Right ventricle myocardium inferior (tissue), 1 donor: ENCODE measurements at regions not wholly inside any gene's neighbourhood (a gene's known extent, or its start where the extent isn't known, plus 50 kb on each side); places are given as distances from the start of the nearest gene placed in this dataset.
"Not testable (repeated sequence)": the region's sequence is repeated elsewhere in the genome, so short reads cannot be mapped to it uniquely, and the experiment has no call there.

Source experiments
- ATAC-seq: fragments of 200-7000 bp; cut with Tn5 transposase; one replicate; pipeline ENCODE4 v1.9.1; 2020; ENCODE audit warnings: mild to moderate bottlenecking, moderate library complexity
- DNase-seq: peaks from one replicate; pipeline ENCODE4 v3.0.0; 2021; ENCODE audit errors: missing footprints
- intact Hi-C: fragments of 100-400 bp; cut with DNase I; formaldehyde crosslinking; loops from one replicate; pipeline ENCODE4 v1.11.0; 2022
- donor health status: DM: no; HTN: yes; CAD: no; lungs with severe emphysema.

GRCh38 chrX:76774912-76775311, 347.4 kb downstream of the MAGEE1 start:
- intact Hi-C loops = not testable (repeated sequence)

DNA sequence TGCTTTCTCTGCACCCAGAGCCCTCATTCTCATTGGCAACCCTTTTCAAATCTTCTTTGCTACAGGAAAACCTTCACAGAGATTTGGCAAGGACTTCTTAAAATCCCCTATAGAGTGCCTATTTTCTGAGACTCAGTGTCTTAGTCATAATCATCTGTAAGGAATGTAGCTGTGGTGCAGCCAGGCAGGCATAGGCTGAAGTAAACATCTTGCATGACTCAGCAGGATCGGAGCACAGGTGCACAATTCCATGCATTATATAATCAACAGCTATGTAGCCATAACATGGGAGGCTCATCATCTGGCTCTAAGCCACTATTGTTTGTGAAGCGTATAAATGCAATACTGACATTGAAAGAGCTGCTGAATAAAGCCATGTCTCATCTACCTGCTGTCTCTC, 368.8 kb downstream of the MAGEE1 start:
- ATAC-seq (no peak), DNase-seq (no peak)
- intact Hi-C loops = no loop called here

More at GRCh38 chrX:76774912-76775311, 347.4 kb downstream of the MAGEE1 start:
- DNase-seq, ATAC-seq: not testable (repeated sequence)

- ATAC-seq = no peak
- intact Hi-C loops = no loop called here
- DNase-seq = no peak
These were observed 375.2 kb downstream of the MAGEE1 start for GRCh38 chrX:76802708-76803107.

GRCh38 chrX:76815754-76816153, 388.2 kb downstream of the MAGEE1 start:
- ATAC-seq = no peak
- intact Hi-C loops = no loop called here
- DNase-seq = no peak

- intact Hi-C loops, DNase-seq, ATAC-seq: not testable (repeated sequence)
These were observed 389.8 kb downstream of the MAGEE1 start for GRCh38 chrX:76817279-76817678.

GRCh38 chrX:76821276-76821675, 393.8 kb downstream of the MAGEE1 start:
- ATAC-seq = no peak
- DNase-seq = no peak
- intact Hi-C loops = no loop called here

DNA sequence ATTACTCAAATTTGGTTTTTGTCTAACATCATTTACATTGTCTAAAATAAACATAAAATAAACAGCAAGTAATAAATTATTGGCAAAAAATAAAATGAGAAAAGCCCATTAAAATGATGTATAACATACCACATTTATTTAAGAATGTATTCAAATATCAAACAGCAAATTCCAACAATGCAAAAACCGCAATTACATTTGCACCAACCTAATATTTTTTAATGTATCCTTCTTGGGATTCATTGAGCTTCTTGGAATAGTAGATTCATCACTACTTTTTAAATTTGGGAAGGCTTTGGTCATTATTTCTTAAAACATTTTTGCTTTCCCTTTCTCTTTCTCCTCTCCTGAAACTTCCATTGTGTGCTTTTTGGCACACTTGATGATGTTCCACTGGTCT, 400.2 kb downstream of the MAGEE1 start:
- DNase-seq (no peak), ATAC-seq (no peak)
- intact Hi-C loops = no loop called here

GRCh38 chrX:76840902-76841301, 413.4 kb downstream of the MAGEE1 start:
- intact Hi-C loops, ATAC-seq, DNase-seq: not testable (repeated sequence)

DNA sequence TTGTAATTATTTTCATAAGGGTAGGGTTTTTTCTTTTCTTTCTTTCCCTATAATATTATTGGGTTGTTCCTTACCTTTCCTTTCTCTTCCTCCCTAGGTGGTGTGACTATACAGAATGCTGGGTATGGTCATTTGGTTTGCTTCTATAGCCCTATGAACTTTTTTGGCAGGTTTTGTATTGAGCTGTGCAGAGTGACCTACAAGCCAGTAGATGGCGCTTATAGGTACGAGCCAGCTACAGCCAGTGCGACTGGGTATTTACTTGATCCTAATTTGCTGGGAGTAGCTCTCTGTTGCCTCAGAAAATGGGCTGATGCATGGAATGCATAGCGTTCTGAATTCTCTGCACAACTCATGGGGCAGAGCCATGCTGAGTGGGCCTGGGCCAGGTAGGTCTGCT, 423.3 kb downstream of the MAGEE1 start:
- ATAC-seq = no peak
- no peak for DNase-seq
- intact Hi-C loops = no loop called here

GRCh38 chrX:76862509-76862908, 435.0 kb downstream of the MAGEE1 start:
- no peak for DNase-seq
- intact Hi-C loops = no loop called here
- no peak for ATAC-seq

- intact Hi-C loops = no loop called here
- ATAC-seq = no peak
- no peak for DNase-seq
These were observed 466.4 kb downstream of the MAGEE1 start for GRCh38 chrX:76893930-76894329.

DNA sequence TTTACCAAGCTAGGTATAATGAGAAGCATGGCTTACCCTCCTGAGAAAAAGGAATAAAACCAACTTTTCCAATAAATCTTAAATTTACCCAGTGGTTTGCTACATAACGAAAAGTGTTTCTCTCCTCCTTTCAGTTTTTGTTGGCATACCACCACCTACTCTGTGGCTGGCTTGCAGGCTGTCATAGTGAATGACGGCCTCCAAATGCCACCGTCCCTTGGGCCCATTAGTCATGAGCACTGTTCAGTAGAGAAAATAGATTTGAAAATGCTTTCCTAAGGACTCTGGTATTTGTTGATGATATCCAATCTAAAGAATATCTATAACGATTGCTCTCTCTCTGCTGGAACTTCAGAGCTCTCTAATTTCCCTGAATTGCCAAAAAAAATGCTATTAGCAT, 488.3 kb downstream of the MAGEE1 start:
- DNase-seq (no peak), ATAC-seq (no peak)
- intact Hi-C loops = no loop called here

GRCh38 chrX:76918033-76918432, 490.5 kb downstream of the MAGEE1 start:
- DNase-seq (no peak), ATAC-seq (no peak)
- intact Hi-C loops = no loop called here

DNA sequence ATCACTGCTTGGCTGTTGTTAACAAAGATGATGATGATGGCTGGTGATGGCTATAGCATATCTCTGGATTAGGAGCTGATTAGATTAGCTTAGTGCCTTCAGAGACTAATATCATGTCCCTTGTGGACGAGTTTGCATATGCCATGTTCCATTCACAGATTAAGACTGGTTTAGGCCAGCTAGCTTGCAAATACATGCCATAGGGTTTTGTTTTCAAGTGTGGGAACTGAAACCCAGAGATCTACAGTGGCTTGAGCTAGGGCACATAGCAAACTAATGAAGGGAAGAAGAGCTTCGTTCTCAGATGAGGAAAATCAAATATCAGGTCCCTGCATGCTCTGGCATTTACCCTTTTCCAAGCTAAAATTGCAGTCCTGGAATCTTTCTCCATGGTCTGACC, 492.3 kb downstream of the MAGEE1 start:
- DNase-seq (no peak), ATAC-seq (no peak)
- intact Hi-C loops = no loop called here

DNA sequence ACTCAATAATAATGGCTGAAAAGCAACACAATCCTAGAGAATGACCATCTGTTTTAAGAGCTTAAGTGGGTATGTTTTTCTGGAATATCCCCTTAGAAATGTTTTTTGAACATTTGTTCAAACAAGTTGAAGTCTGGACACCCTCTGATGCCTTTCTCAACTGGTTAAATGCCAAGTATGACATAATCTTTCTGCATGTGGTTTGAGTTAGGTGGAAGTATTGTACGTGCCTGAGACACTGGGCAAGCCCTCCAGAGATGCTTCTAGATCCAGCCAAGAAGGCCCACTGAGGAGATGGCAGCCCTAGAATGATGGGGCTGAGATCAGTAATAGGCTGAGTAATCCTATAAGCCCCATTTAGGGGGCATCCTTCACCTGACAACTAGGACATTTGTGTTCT, 493.1 kb downstream of the MAGEE1 start:
- intact Hi-C loops = no loop called here
- ATAC-seq (no peak), DNase-seq (no peak)

DNA sequence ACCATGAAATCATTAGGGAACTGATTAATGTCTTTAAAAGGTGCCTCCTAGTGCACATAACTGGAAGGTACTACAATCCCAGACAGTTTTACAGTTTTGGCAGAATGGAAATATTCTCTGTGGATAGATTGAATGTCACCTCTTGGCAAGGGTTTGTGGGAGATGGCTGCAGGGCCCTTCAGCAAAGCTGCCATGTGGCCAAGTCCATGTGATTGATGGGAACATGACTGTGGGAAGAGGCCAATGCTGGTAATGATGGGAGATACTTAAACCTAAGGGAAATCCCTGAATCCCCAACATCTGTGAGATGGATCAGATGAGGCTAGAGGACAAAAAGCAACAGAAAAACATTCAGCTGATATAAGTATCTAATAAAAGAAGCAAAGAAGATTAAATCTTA, 493.7 kb downstream of the MAGEE1 start:
- DNase-seq = no peak
- intact Hi-C loops = no loop called here
- ATAC-seq = no peak

DNA sequence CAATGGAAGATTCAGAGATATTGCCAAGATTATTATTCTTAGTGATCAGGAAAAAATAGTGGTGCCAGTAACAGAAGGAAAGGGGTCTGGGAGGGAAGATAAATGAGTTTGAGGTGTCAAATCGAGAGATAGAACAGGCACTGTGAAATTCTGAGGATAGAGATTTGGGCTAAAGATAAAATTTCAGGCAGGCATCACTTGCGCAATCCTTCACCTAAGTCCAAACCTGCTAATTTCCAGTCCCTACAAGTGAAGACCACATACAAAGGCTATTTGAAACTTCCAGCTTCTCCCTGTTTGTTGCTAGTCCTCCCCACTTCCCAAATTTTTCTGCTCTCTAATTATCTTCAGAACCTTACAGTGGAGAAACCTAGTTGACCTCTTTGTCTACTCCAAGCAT, 494.6 kb downstream of the MAGEE1 start:
- intact Hi-C loops = no loop called here
- no peak for ATAC-seq
- no peak for DNase-seq

DNA sequence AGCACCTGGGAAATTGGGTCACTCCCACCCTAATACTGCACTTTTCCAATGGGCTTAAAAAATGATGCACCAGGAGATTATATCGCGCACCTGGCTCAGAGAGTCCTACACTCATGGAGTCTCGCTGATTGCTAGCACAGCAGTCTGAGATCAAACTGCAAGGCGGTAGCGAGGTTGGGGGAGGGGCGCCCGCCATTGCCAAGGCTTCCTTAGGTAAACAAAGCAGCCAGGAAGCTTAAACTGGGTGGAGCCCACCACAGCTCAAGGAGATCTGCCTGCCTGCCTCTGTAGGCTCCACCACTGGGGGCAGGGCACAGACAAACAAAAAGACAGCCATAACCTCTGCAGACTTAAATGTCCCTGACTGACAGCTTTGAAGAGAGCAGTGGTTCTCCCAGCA, 497.1 kb downstream of the MAGEE1 start:
- ATAC-seq, intact Hi-C loops, DNase-seq: not testable (repeated sequence)

- no peak for DNase-seq
- no peak for ATAC-seq
- intact Hi-C loops = no loop called here
These were observed 504.0 kb downstream of the MAGEE1 start for GRCh38 chrX:76931518-76931917.

GRCh38 chrX:76957485-76957884, 489.7 kb upstream of the FGF16 start:
- ATAC-seq = no peak
- no peak for DNase-seq
- intact Hi-C loops = no loop called here
